MG63 (cell line): ENCODE measurements at regions not wholly inside any gene's neighbourhood (a gene's known extent, or its start where the extent isn't known, plus 50 kb on each side); places are given as distances from the start of the nearest gene placed in this dataset.

Experiments used
- DNase-seq: peaks from one replicate; pipeline ENCODE4 v3.0.0-alpha.2; 2020
- H3K27me3 ChIP-seq: fragments of 250-450 bp; sonication (Bioruptor Pico); 2 replicates; pipeline ENCODE4 v1.5.1; 2020; ENCODE audit warnings: mild to moderate bottlenecking, moderate library complexity
- H3K36me3 ChIP-seq: fragments of 250-450 bp; sonication (Bioruptor Pico); 2 replicates; pipeline ENCODE4 v1.5.1; 2020; ENCODE audit warnings: mild to moderate bottlenecking, moderate library complexity
- H3K4me3 ChIP-seq: fragments of 250-450 bp; sonication (Bioruptor Pico); 2 replicates; pipeline ENCODE4 v1.5.1; 2020; ENCODE audit warnings: mild to moderate bottlenecking, moderate library complexity
- H3K9me3 ChIP-seq: fragments of 250-450 bp; sonication (Bioruptor Pico); 2 replicates; pipeline ENCODE4 v1.5.1; 2020; ENCODE audit warnings: mild to moderate bottlenecking, moderate library complexity

- Histone ChIP-seq H3K27me3 (no peaks in the 10 kb centered on the region), H3K9me3 (no peaks in the 10 kb centered on the region), H3K36me3 (no peaks in the 10 kb centered on the region), H3K4me3 (no peak overlapping the region)
- no peak for DNase-seq
Measured at GRCh38 chrX:14079891-14080430, 50.3 kb upstream of the GEMIN8 start.
